OCI-LY3 (cell line): ENCODE measurements at regions not wholly inside any gene's neighbourhood (a gene's known extent, or its start where the extent isn't known, plus 50 kb on each side); places are given as distances from the start of the nearest gene placed in this dataset.
"Not testable (repeated sequence)": the region's sequence is repeated elsewhere in the genome, so short reads cannot be mapped to it uniquely, and the experiment has no call there.

ENCODE experiments used
- H2AFZ ChIP-seq: fragments of 200-600, 300-600 bp; shearing (Covaris generic); 2 replicates; pipeline ENCODE4 v1.6.0; 2014; ENCODE audit warnings: antibody characterized with exemption, low read depth, low read length
- H3K27ac ChIP-seq: fragments of 200-600, 300-600 bp; sonication (generic); 2 replicates; pipeline ENCODE4 v1.5.1; 2014; ENCODE audit warnings: mild to moderate bottlenecking, low read length, moderate library complexity, mixed read lengths
- H3K27me3 ChIP-seq: fragments of 200-600, 300-600 bp; sonication (generic); 2 replicates; pipeline ENCODE4 v1.6.1; 2014; ENCODE audit warnings: low read depth, low read length, mixed read lengths
- H3K36me3 ChIP-seq: fragments of 200-600, 300-600 bp; sonication (generic); replicated peaks from 2 replicates; pipeline ENCODE3; 2014; ENCODE audit warnings: low read depth, low read length, mixed read lengths
- H3K4me1 ChIP-seq: fragments of 300-600, 200-600 bp; sonication (generic); 2 replicates; pipeline ENCODE4 v1.6.1; 2014; ENCODE audit warnings: low read length, mixed read lengths
- H3K4me2 ChIP-seq: fragments of 200-600, 300-600 bp; sonication (generic); 2 replicates; pipeline ENCODE4 v1.6.1; 2014; ENCODE audit warnings: low read length, mixed read lengths
- H3K4me3 ChIP-seq: fragments of 300-600, 200-600 bp; sonication (generic); 2 replicates; pipeline ENCODE4 v1.5.1; 2014; ENCODE audit warnings: antibody characterized with exemption, mild to moderate bottlenecking, low read length, moderate library complexity
- H3K79me2 ChIP-seq: fragments of 300-600, 200-600 bp; shearing (Covaris generic); 2 replicates; pipeline ENCODE4 v1.6.1; 2014; ENCODE audit warnings: mild to moderate bottlenecking, low read length, mixed read lengths
- H3K9ac ChIP-seq: fragments of 300-600, 200-600 bp; shearing (Covaris generic); 2 replicates; pipeline ENCODE4 v1.6.0; 2014; ENCODE audit warnings: mild to moderate bottlenecking, low read length, moderate library complexity
- H3K9me3 ChIP-seq: fragments of 200-600, 300-600 bp; shearing (Covaris generic); 2 replicates; pipeline ENCODE4 v1.6.1; 2014; ENCODE audit warnings: low read length, mixed read lengths; ENCODE audit not compliant: insufficient read depth
- H4K20me1 ChIP-seq: fragments of 200-600, 300-600 bp; sonication (generic); 2 replicates; pipeline ENCODE4 v1.6.1; 2016; ENCODE audit warnings: low read length, mixed read lengths; ENCODE audit not compliant: insufficient read depth
- EZH2phosphoT487 ChIP-seq: fragments of 200-600 bp; shearing (Covaris generic); IDR thresholded peaks from 2 replicates; pipeline ENCODE4 v1.6.1; 2018; ENCODE audit warnings: antibody characterized with exemption, mixed run types, low read depth
- TF ChIP-seq, protein P1 (sequence below): fragments of 200-600, 300-600 bp; sonication (generic); IDR thresholded peaks from 2 replicates; pipeline ENCODE4 v1.5.1; 2014; ENCODE audit warnings: antibody characterized with exemption, low read length, low read depth

DNA sequence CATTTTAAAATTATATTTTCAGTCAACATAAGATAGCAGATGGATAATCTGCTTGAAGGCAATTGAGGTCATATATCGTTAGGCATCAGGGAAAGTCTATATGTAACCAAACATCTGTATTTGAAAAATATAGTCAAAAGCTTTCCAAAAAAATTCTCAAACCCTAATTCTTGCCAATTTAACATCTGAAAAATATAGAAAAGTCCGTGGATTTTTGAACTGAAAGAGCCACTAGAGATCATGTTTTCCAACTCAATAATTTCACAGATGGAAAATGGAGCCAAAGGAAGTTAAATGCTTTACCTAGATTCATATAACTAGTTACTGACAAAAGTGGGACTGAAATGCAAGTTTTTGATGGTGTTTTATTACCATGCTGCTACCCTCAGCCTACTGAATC, 185.1 kb upstream of the ZNF804A start:
- H2AFZ ChIP-seq, result no peak overlapping the region
- H3K4me1 ChIP-seq, result no peaks in the 10 kb centered on the region
- H3K36me3 ChIP-seq, result no peaks in the 10 kb centered on the region
- no peaks in the 10 kb centered on the region for H3K9me3 ChIP-seq
- H3K27ac ChIP-seq, result no peak overlapping the region
- no peak overlapping the region for H3K4me3 ChIP-seq
- no peaks in the 10 kb centered on the region for H4K20me1 ChIP-seq
- TF ChIP-seq, protein P1, sequence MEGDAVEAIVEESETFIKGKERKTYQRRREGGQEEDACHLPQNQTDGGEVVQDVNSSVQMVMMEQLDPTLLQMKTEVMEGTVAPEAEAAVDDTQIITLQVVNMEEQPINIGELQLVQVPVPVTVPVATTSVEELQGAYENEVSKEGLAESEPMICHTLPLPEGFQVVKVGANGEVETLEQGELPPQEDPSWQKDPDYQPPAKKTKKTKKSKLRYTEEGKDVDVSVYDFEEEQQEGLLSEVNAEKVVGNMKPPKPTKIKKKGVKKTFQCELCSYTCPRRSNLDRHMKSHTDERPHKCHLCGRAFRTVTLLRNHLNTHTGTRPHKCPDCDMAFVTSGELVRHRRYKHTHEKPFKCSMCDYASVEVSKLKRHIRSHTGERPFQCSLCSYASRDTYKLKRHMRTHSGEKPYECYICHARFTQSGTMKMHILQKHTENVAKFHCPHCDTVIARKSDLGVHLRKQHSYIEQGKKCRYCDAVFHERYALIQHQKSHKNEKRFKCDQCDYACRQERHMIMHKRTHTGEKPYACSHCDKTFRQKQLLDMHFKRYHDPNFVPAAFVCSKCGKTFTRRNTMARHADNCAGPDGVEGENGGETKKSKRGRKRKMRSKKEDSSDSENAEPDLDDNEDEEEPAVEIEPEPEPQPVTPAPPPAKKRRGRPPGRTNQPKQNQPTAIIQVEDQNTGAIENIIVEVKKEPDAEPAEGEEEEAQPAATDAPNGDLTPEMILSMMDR, result no peak
- TF ChIP-seq EZH2phosphoT487, result no peak
- H3K4me2 ChIP-seq, result no peak overlapping the region
- no peaks in the 10 kb centered on the region for H3K27me3 ChIP-seq
- H3K9ac ChIP-seq, result no peak overlapping the region
- H3K79me2 ChIP-seq, result no peaks in the 10 kb centered on the region

GRCh38 chr2:184413671-184414229, 184.6 kb upstream of the ZNF804A start:
- Histone ChIP-seq H2AFZ (no peak overlapping the region), H3K9ac (no peak overlapping the region), H3K27ac (no peak overlapping the region), H3K36me3 (no peaks in the 10 kb centered on the region), H3K27me3 (no peaks in the 10 kb centered on the region), H3K4me2 (no peak overlapping the region), H3K9me3 (no peaks in the 10 kb centered on the region), H4K20me1 (no peaks in the 10 kb centered on the region), H3K4me3 (no peak overlapping the region), H3K4me1 (no peaks in the 10 kb centered on the region), H3K79me2 (no peaks in the 10 kb centered on the region)
- no peak for TF ChIP-seq EZH2phosphoT487
- TF ChIP-seq, protein P1, result no peak

DNA sequence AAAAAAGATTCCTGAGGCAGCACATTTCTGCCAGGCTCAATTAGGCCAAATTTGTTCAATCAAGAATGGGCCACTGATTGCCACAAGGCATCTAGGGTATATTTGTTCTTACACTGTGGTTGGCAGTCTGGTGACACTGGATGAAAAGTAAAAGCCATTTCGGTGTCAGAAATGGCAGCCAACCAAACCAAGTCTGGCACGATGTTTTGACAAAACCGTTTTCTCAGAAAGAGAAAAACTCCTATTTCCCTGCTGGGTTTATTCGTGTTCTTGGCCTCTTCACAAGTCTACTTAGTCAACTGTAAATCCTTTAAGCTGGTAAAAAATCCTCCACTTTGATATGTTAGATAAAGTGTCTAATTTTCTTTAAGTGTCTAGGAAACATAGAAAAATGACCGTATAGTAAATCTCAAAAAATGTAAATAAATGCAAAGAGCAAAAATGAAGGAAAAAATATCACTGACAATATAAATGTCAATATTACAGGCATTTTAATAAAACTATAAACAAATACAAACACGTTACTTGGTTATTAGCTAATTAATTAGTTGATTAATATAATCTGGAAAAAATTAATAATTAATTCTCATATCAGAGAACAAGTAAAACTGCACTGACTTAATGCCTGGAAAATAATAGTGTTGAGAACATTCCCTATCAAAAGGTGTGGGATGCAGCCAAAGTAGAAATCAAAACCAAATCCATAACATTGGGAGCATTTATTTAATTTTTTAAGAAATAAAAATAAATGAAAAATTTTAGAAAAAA, 182.0 kb upstream of the ZNF804A start:
- H3K9ac ChIP-seq, result no peak overlapping the region
- H4K20me1 ChIP-seq, result no peaks in the 10 kb centered on the region
- H3K9me3 ChIP-seq, result no peaks in the 10 kb centered on the region
- H3K79me2 ChIP-seq, result no peaks in the 10 kb centered on the region
- H3K27ac ChIP-seq, result no peak overlapping the region
- no peaks in the 10 kb centered on the region for H3K4me1 ChIP-seq
- H3K4me3 ChIP-seq, result no peak overlapping the region
- no peaks in the 10 kb centered on the region for H3K27me3 ChIP-seq
- H2AFZ ChIP-seq, result no peak overlapping the region
- no peaks in the 10 kb centered on the region for H3K36me3 ChIP-seq
- TF ChIP-seq, protein P1, result no peak
- no peak for TF ChIP-seq EZH2phosphoT487
- no peak overlapping the region for H3K4me2 ChIP-seq

DNA sequence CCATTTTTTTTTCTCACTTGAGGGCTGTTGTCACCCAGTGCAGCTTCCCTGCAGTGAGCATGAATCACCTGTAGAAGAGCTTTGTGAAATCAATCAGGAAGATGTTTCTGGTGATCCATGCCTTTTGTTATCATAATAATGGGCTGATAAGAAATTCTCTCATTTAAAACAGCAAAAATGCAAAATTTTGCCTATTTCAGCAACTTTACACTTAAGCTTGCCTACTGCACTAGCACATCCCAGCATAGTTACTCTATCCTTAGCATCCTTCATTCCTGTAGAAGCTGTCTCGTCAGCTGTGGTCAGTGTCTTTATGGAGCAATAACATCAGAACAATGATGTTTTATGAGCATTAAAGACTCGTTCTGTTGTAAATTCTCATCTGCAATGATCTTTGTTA, 178.6 kb upstream of the ZNF804A start:
- Histone ChIP-seq H3K4me3 (no peak overlapping the region), H3K4me1 (no peaks in the 10 kb centered on the region), H3K36me3 (no peaks in the 10 kb centered on the region), H3K79me2 (no peaks in the 10 kb centered on the region), H3K4me2 (no peak overlapping the region), H4K20me1 (no peaks in the 10 kb centered on the region), H3K9ac (no peak overlapping the region), H2AFZ (no peak overlapping the region), H3K27me3 (no peaks in the 10 kb centered on the region), H3K9me3 (no peaks in the 10 kb centered on the region), H3K27ac (no peak overlapping the region)
- TF ChIP-seq, protein P1, result no peak
- TF ChIP-seq EZH2phosphoT487, result no peak

DNA sequence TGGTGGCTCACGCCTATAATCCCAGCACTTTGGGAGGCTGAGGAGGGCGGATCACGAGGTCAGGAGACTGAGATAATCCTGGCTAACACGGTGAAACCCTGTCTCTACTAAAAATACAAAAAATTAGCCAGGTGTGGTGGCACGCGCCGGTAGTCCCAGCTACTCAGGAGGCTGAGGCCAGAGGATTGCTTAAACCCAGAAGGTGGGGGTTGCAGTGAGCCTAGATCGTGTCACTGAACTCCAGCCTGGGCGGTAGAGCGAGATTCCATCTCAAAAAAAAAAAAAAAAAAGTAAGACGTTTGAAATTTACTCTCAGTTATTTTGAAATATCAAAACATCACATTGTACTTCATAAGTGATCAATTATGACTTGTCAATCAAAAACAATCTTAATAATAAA, 176.9 kb upstream of the ZNF804A start:
- not testable (repeated sequence) for H3K4me3 ChIP-seq, H3K27me3 ChIP-seq, H3K36me3 ChIP-seq, H3K79me2 ChIP-seq, H3K9me3 ChIP-seq, H3K27ac ChIP-seq, H4K20me1 ChIP-seq, H2AFZ ChIP-seq, H3K4me2 ChIP-seq, H3K9ac ChIP-seq, H3K4me1 ChIP-seq
